ENCODE measurements at regions not wholly inside any gene's neighbourhood (a gene's known extent, or its start where the extent isn't known, plus 50 kb on each side); places are given as distances from the start of the nearest gene placed in this dataset.
A peak's percentile ranks its signal among the peaks of the same experiment; 100 is the strongest.
"Not testable (repeated sequence)": the region's sequence is repeated elsewhere in the genome, so short reads cannot be mapped to it uniquely, and the experiment has no call there.

GRCh38 chr2:49359721-49360406 lies 205.5 kb upstream of the FSHR start:
- no peak for DNase-seq (ENCODE audit: low read depth, low spot score)
- H3K27ac ChIP-seq, result no peak overlapping the region

GRCh38 chr2:49355611-49356010 lies 201.3 kb upstream of the FSHR start:
- DNase-seq (ENCODE audit: low read depth, low spot score), result no peak
- H3K27ac ChIP-seq, result no peak overlapping the region

GRCh38 chr2:49351560-49351959 lies 197.2 kb upstream of the FSHR start:
- H3K27ac ChIP-seq, result no peak overlapping the region
- no peak for DNase-seq (ENCODE audit: low read depth, low spot score)

GRCh38 chr2:49343638-49344037 lies 189.3 kb upstream of the FSHR start:
- DNase-seq (ENCODE audit: low read depth, low spot score), result no peak
- H3K27ac ChIP-seq, result no peak overlapping the region

DNA sequence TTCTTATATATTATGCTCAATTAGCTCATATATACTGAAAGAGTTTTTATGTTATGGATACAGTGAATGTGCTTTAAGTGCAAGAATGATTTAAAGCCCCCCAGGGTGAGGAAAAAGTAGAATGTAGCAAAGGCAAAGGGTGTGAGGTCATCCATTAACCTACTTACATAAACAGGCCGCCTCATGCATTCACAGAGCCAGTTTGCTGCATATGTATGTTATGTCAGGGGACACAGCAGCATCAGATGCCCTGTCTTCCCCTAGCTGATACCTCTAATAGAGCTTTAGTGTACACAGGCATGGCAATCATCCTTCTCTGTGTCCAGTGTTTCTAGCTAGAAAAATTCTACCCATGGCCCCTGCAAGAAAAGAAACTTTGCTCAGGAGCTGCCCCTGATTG lies 187.8 kb upstream of the FSHR start:
- no peak overlapping the region for H3K27ac ChIP-seq
- no peak for DNase-seq (ENCODE audit: low read depth, low spot score)

GRCh38 chr2:49335546-49335945 lies 181.2 kb upstream of the FSHR start:
- no peak overlapping the region for H3K27ac ChIP-seq

GRCh38 chr2:49332415-49332814 lies 178.1 kb upstream of the FSHR start:
- no peak for DNase-seq (ENCODE audit: low read depth, low spot score)

More at GRCh38 chr2:49335546-49335945, 181.2 kb upstream of the FSHR start:
- no peak for DNase-seq (ENCODE audit: low read depth, low spot score)

GRCh38 chr2:49318531-49318930 lies 164.2 kb upstream of the FSHR start:
- H3K27ac ChIP-seq, result no peak overlapping the region
- DNase-seq (ENCODE audit: low read depth, low spot score), result no peak

More at GRCh38 chr2:49332415-49332814, 178.1 kb upstream of the FSHR start:
- no peak overlapping the region for H3K27ac ChIP-seq

- no peak overlapping the region for H3K27ac ChIP-seq
- DNase-seq (ENCODE audit: low read depth, low spot score), result no peak
These were observed 155.1 kb upstream of the FSHR start for GRCh38 chr2:49309461-49309860.

DNA sequence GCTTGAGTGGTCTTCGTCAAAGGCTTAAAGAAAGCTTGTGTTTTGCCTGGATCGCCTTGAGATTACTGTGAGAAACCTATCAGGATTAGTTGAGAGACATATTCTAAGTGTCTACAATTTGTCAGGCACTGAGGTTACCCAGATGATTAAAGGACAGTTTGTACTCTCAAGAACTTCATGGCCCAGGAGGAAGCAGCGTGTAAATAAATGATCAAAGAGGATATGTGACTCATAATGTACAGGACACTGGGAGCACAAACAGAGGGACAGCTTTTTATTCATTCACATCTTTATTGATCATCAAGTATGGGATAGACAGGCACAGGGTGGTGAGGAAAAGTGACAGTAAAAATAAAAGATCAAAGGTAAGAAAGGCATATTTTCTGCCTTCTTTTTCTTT lies 152.6 kb upstream of the FSHR start:
- DNase-seq (ENCODE audit: low read depth, low spot score), result no peak
- peak overlapping the region; percentile 36 for H3K27ac ChIP-seq

GRCh38 chr2:49298693-49299092 lies 144.4 kb upstream of the FSHR start:
- not testable (repeated sequence) for H3K27ac ChIP-seq; DNase-seq (ENCODE audit: low read depth, low spot score)

- no peak overlapping the region for H3K27ac ChIP-seq
- DNase-seq (ENCODE audit: low read depth, low spot score), result no peak
These were observed 143.9 kb upstream of the FSHR start for GRCh38 chr2:49298230-49298629.

DNA sequence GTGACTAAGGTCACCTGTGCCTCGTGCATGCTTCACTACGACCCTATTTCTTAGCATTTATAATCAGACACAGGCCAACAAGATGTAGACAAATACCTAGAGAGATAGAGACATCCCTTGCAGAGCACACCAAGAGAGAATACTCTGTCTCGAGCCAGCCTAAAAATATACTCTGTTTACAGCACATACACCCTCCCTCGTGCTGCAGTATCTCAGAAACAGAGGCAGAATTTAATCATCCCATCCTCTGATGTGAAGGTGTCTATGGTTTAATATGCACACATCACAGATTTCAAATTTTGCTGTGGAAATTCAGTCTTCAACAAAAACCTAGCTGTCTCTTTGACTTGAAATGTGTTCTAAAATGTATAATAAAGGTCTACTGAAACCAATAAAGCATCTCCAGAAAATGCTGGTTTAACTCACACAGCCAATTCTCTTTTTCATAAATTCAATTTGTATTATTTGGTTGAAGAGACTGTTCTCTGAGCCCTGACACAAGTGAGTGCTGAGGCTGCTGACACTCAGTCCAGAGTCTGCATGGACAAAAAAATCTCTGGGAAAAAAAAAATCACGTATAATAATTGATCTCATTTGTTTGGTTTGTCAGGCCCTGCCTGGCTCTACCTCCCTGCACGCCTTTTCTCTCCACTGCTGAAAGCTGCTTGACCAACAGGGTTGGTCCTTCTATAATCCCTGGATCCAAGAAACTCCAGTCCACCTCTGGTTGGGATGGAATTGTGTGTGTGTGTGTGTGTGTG lies 142.0 kb upstream of the FSHR start:
- no peak for DNase-seq (ENCODE audit: low read depth, low spot score)
- no peak overlapping the region for H3K27ac ChIP-seq

GRCh38 chr2:49294225-49294624 lies 139.9 kb upstream of the FSHR start:
- no peak overlapping the region for H3K27ac ChIP-seq
- DNase-seq (ENCODE audit: low read depth, low spot score), result no peak

DNA sequence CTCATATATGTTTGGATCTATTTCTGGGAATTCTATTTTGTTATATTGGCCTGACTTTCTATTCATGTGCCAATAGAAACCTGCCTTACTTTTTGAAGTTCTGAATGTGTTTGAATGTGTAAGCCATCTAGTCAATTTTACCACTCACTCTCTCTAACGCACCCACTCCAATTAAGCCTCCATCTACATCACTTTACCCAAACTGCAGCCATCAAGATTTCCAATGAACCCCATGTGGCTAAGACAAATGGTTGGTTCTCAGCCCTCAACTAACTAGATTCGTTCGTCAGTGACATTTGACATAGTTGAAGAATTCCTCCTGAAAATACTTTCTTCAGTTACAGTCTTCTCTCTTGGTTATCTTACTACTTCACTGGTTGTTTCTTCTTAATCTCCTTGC lies 137.3 kb upstream of the FSHR start:
- H3K27ac ChIP-seq, result no peak overlapping the region
- DNase-seq (ENCODE audit: low read depth, low spot score), result no peak

GRCh38 chr2:49289711-49290110 lies 135.4 kb upstream of the FSHR start:
- DNase-seq (ENCODE audit: low read depth, low spot score), result no peak
- no peak overlapping the region for H3K27ac ChIP-seq

GRCh38 chr2:49288902-49289700 lies 134.8 kb upstream of the FSHR start:
- no peak for DNase-seq (ENCODE audit: low read depth, low spot score)
- H3K27ac ChIP-seq, result no peak overlapping the region

- DNase-seq (ENCODE audit: low read depth, low spot score), result no peak
- no peak overlapping the region for H3K27ac ChIP-seq
These were observed 133.9 kb upstream of the FSHR start for GRCh38 chr2:49288113-49288705.

DNA sequence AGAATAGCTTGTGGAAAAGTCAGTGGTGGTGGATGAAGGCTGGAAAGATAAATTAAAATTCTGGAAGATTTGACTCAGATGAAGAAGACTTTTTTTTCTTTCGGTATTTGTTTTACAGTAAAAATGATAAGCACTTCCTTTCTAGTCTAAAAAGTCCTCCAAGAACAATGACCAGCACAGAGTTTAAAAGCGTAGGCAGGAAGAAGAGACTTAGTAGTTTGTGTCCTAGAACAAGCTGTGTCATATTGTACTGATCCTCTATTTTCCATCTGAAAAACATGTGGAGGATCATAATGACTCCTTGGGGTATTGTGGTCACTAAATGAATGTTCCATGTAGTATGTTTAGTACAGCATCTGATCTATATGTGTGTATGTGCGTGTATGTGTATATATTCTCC lies 132.4 kb upstream of the FSHR start:
- no peak overlapping the region for H3K27ac ChIP-seq
- no peak for DNase-seq (ENCODE audit: low read depth, low spot score)

DNA sequence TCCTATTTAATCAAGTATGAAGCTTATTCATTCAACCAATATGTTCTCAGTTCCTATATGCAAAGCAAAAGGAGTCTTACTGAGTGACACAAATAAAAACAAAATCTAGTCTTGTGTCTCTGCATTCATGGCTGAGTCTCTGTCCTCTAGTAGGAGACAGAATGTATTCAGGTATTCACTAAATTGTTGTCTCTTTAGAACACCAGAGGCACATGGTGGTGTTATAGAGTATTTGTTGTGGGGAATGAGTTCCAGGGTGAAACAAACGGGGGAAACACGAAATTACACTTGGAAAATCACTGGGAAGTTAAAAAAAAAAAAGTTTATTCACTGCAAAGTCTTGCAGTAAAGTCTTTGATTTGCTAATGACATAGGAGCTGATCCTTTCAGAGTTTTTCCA lies 131.7 kb upstream of the FSHR start:
- no peak overlapping the region for H3K27ac ChIP-seq
- no peak for DNase-seq (ENCODE audit: low read depth, low spot score)

DNA sequence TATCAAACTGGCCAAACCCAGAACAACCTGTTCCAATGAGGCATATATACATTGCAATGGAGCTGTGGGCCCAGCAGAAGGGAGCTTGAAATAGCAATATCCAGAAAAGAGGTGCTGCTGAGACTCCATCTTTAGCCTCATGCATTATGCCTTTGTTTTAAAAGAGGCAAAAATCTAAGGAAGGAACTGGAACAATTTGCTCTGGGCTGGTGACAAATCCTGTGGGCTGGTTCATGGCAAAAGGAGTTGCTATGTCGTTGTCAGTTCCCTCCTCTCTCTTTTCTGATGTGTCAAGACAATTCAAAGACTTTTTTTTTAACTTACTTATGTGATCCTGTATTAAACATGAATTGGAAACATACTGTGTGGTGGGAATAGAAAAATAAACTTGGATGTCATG lies 124.2 kb upstream of the FSHR start:
- H3K27ac ChIP-seq, result no peak overlapping the region
- no peak for DNase-seq (ENCODE audit: low read depth, low spot score)

Measured in epithelial cell of prostate (primary cell).